ENCODE measurements at regions not wholly inside any gene's neighbourhood (a gene's known extent, or its start where the extent isn't known, plus 50 kb on each side); places are given as distances from the start of the nearest gene placed in this dataset.

GRCh38 chr2:67599561-67599960 lies 202.4 kb downstream of the ETAA1 start:
- ChIA-PET CTCF (interaction anchor here (0.6 kb wide), 1 partner anchor 220 kb away, joined by 3 read pairs; no protein-coding TSS in a partner anchor), POLR2A (interaction anchor here (0.6 kb wide), 1 partner anchor 26 kb away, joined by 3 read pairs; no protein-coding TSS in a partner anchor)
- DNase-seq (ENCODE audit: low read depth) = no peak
- TF ChIP-seq CTCF (IDR thresholded peaks at IDR 0.05; ENCODE audit: insufficient read depth, low read depth, low read length) = no peak
- no peak overlapping the region for H3K4me3 ChIP-seq (ENCODE audit: low read depth, low read length)
- H3K36me3 ChIP-seq (ENCODE audit: control insufficient read depth, insufficient read depth, low read length) = no peaks in the 10 kb centered on the region
- H3K27me3 ChIP-seq (ENCODE audit: control insufficient read depth, insufficient read depth, low read length) = no peaks in the 10 kb centered on the region

DNA sequence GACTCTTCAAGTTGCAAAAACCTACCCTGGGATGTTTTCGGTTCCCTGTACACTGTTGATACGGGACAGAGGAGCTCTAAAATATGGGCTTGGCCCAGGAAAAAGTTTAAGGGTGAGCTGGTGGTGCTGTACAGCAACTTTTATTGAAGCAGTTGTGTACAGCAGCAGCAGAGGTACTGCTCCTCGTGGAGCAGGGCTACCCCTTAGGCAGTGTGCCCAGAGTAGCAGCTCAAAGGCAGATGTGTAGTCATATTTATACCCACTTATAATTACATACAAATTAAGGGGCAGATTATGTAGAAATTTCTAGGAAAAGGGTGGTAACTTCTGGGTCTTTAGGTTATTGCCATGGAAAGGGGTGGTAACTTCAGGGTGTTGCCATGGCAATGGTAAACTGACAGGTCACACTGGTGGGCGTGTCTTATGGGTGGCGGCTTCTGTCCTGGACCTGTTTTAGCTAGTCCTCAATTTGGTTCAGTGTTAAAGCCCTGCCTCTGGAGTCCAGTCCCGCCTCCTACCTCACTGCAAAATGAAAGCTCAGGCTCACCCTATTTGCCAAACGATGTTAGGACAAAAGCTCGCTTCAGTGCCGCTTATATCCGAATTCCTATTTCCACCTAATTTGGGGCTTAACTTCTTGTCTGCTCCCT lies 203.2 kb downstream of the ETAA1 start:
- Histone ChIP-seq H3K27me3 (ENCODE audit: control insufficient read depth, insufficient read depth, low read length) (no peaks in the 10 kb centered on the region), H3K36me3 (ENCODE audit: control insufficient read depth, insufficient read depth, low read length) (no peaks in the 10 kb centered on the region), H3K4me3 (ENCODE audit: low read depth, low read length) (no peak overlapping the region)
- no peak for TF ChIP-seq CTCF (IDR thresholded peaks at IDR 0.05; ENCODE audit: insufficient read depth, low read depth, low read length)
- POLR2A ChIA-PET = interaction anchor here (0.6 kb wide), 1 partner anchor 26 kb away, joined by 3 read pairs; no protein-coding TSS in a partner anchor
- CTCF ChIA-PET = interaction anchor here (0.6 kb wide), 2 partner anchors 219 to 439 kb away, joined by 3 read pairs; no protein-coding TSS in a partner anchor
- DNase-seq (ENCODE audit: low read depth) = no peak

- no peak for DNase-seq (ENCODE audit: low read depth)
- POLR2A ChIA-PET = no interaction called here
Observed at GRCh38 chr2:67600946-67601345, 203.8 kb downstream of the ETAA1 start.

GRCh38 chr2:67604360-67604759 lies 207.2 kb downstream of the ETAA1 start:
- no peaks in the 10 kb centered on the region for H3K27me3 ChIP-seq (ENCODE audit: control insufficient read depth, insufficient read depth, low read length)
- no peaks in the 10 kb centered on the region for H3K36me3 ChIP-seq (ENCODE audit: control insufficient read depth, insufficient read depth, low read length)
- CTCF ChIA-PET = interaction anchor here (0.6 kb wide), 1 partner anchor 127 kb away, joined by 3 read pairs; no protein-coding TSS in a partner anchor
- no peak for TF ChIP-seq CTCF (IDR thresholded peaks at IDR 0.05; ENCODE audit: insufficient read depth, low read depth, low read length)
- POLR2A ChIA-PET = no interaction called here
- no peak for DNase-seq (ENCODE audit: low read depth)
- no peak overlapping the region for H3K4me3 ChIP-seq (ENCODE audit: low read depth, low read length)

More at GRCh38 chr2:67600946-67601345, 203.8 kb downstream of the ETAA1 start:
- Histone ChIP-seq H3K4me3 (ENCODE audit: low read depth, low read length) (no peak overlapping the region), H3K27me3 (ENCODE audit: control insufficient read depth, insufficient read depth, low read length) (no peaks in the 10 kb centered on the region), H3K36me3 (ENCODE audit: control insufficient read depth, insufficient read depth, low read length) (no peaks in the 10 kb centered on the region)
- no peak for TF ChIP-seq CTCF (IDR thresholded peaks at IDR 0.05; ENCODE audit: insufficient read depth, low read depth, low read length)
- CTCF ChIA-PET = interaction anchor here (0.6 to 1.3 kb wide), 2 partner anchors 30 to 438 kb away, joined by 3 to 5 read pairs; no protein-coding TSS in a partner anchor

DNA sequence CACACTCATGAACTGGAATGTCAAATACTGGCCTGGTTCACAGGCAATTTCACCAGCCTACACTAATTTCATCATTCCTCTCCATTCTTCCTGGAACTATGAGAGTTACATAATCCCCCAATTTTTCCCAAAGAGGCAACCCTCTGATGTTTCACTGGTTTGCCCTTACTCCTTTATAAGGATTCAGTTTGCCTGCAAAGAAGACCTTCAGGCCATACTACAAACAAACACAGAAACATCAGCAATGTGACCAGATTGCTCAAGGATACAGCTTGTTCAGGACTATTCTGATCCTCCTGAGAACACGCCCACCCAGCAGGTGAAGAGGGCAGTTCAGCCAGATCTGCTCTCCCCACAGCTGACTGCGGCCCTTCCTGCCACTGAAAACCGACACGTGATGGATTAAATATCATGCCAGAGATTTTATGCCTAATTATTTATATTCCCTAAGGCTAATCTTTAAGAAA lies 215.5 kb downstream of the ETAA1 start:
- no peak for TF ChIP-seq CTCF (IDR thresholded peaks at IDR 0.05; ENCODE audit: insufficient read depth, low read depth, low read length)
- H3K36me3 ChIP-seq (ENCODE audit: control insufficient read depth, insufficient read depth, low read length) = no peaks in the 10 kb centered on the region
- H3K4me3 ChIP-seq (ENCODE audit: low read depth, low read length) = no peak overlapping the region
- ChIA-PET CTCF (no interaction called here), POLR2A (no interaction called here)
- no peak for DNase-seq (ENCODE audit: low read depth)
- H3K27me3 ChIP-seq (ENCODE audit: control insufficient read depth, insufficient read depth, low read length) = no peaks in the 10 kb centered on the region
